RCC 7860 (cell line): ENCODE measurements at regions not wholly inside any gene's neighbourhood (a gene's known extent, or its start where the extent isn't known, plus 50 kb on each side); places are given as distances from the start of the nearest gene placed in this dataset.
A peak's percentile ranks its signal among the peaks of the same experiment; 100 is the strongest.

ENCODE experiments used
- DNase-seq: peaks from one replicate; pipeline ENCODE4 v3.0.0-alpha.2; 2015; ENCODE audit warnings: low spot score
- FAIRE-seq: peaks from 2 replicates; lab custom pipeline; 2012; peaks lifted over from hg19 to GRCh38; lab: Jason Lieb, UNC

- DNase-seq = no peak
- no peak for FAIRE-seq
Measured at GRCh38 chr6:71476872-71477271, 188.3 kb downstream of the OGFRL1 start.

GRCh38 chr6:71478834-71479541 lies 190.4 kb downstream of the OGFRL1 start:
- peak; percentile 92 for DNase-seq
- peak; percentile 96 for FAIRE-seq

- DNase-seq = no peak
- FAIRE-seq = no peak
Measured at GRCh38 chr6:71480577-71480976, 192.0 kb downstream of the OGFRL1 start.

GRCh38 chr6:71481011-71481410 lies 192.4 kb downstream of the OGFRL1 start:
- DNase-seq (no peak), FAIRE-seq (no peak)

- FAIRE-seq (no peak), DNase-seq (no peak)
Measured at GRCh38 chr6:71481801-71482200, 193.2 kb downstream of the OGFRL1 start.

GRCh38 chr6:71482742-71483141 lies 194.1 kb downstream of the OGFRL1 start:
- DNase-seq (no peak), FAIRE-seq (no peak)

GRCh38 chr6:71486461-71486860 lies 197.8 kb downstream of the OGFRL1 start:
- no peak for FAIRE-seq

GRCh38 chr6:71488186-71488585 lies 199.6 kb downstream of the OGFRL1 start:
- no peak for DNase-seq
- no peak for FAIRE-seq

More at GRCh38 chr6:71486461-71486860, 197.8 kb downstream of the OGFRL1 start:
- DNase-seq = no peak

- FAIRE-seq (peak; percentile 84), DNase-seq (peak; percentile 71)
Measured at GRCh38 chr6:71489736-71490135, 201.1 kb downstream of the OGFRL1 start.

- FAIRE-seq = no peak
Measured at GRCh38 chr6:71490876-71491275, 202.3 kb downstream of the OGFRL1 start.

GRCh38 chr6:71491844-71492243 lies 203.2 kb downstream of the OGFRL1 start:
- FAIRE-seq = no peak

More at GRCh38 chr6:71490876-71491275, 202.3 kb downstream of the OGFRL1 start:
- no peak for DNase-seq

GRCh38 chr6:71492668-71493067 lies 204.1 kb downstream of the OGFRL1 start:
- FAIRE-seq = peak; percentile 52

More at GRCh38 chr6:71491844-71492243, 203.2 kb downstream of the OGFRL1 start:
- DNase-seq = no peak

GRCh38 chr6:71496018-71496721 lies 207.6 kb downstream of the OGFRL1 start:
- DNase-seq (no peak), FAIRE-seq (no peak)

More at GRCh38 chr6:71492668-71493067, 204.1 kb downstream of the OGFRL1 start:
- DNase-seq = no peak

GRCh38 chr6:71496722-71497033 lies 208.1 kb downstream of the OGFRL1 start:
- FAIRE-seq (no peak), DNase-seq (no peak)

- DNase-seq (no peak), FAIRE-seq (no peak)
Measured at GRCh38 chr6:71498638-71499037, 210.0 kb downstream of the OGFRL1 start.

GRCh38 chr6:71499667-71500066 lies 211.1 kb downstream of the OGFRL1 start:
- FAIRE-seq (no peak), DNase-seq (no peak)

GRCh38 chr6:71502168-71502567 lies 213.6 kb downstream of the OGFRL1 start:
- no peak for FAIRE-seq

GRCh38 chr6:71502956-71503355 lies 214.3 kb downstream of the OGFRL1 start:
- DNase-seq (no peak), FAIRE-seq (no peak)

More at GRCh38 chr6:71502168-71502567, 213.6 kb downstream of the OGFRL1 start:
- DNase-seq = no peak

- FAIRE-seq (no peak), DNase-seq (no peak)
Measured at GRCh38 chr6:71507183-71507582, 218.6 kb downstream of the OGFRL1 start.

- FAIRE-seq = no peak
- DNase-seq = no peak
Measured at GRCh38 chr6:71509191-71510005, 220.8 kb downstream of the OGFRL1 start.

- FAIRE-seq (peak; percentile 74), DNase-seq (peak; percentile 43)
Measured at GRCh38 chr6:71510057-71510713, 221.6 kb downstream of the OGFRL1 start.
